Trophoblast cell (in vitro differentiated cells and primary cell): ENCODE measurements at regions not wholly inside any gene's neighbourhood (a gene's known extent, or its start where the extent isn't known, plus 50 kb on each side); places are given as distances from the start of the nearest gene placed in this dataset.

Experiments
- DNase-seq, 2 donors: peaks; one replicate each; pipeline ENCODE4 v3.0.0-alpha.2; 2016
- H2AFZ ChIP-seq: 2 replicates; pipeline ENCODE4 v1.6.1; 2013; ENCODE audit warnings: low read length, moderate library complexity, mild to moderate bottlenecking; ENCODE audit not compliant: insufficient read depth, poor library complexity
- H2AK5ac ChIP-seq: 2 replicates; pipeline ENCODE4 v1.6.1; 2013; ENCODE audit warnings: mild to moderate bottlenecking, low read length
- H2BK120ac ChIP-seq: 2 replicates; pipeline ENCODE4 v1.6.1; 2013; ENCODE audit warnings: low read length, mild to moderate bottlenecking, moderate library complexity; ENCODE audit not compliant: insufficient read depth, poor library complexity
- H2BK12ac ChIP-seq: 2 replicates; pipeline ENCODE4 v1.6.1; 2013; ENCODE audit warnings: mild to moderate bottlenecking, low read length, moderate library complexity
- H2BK5ac ChIP-seq: 2 replicates; pipeline ENCODE4 v1.6.1; 2013; ENCODE audit warnings: low read length, low read depth, moderate library complexity, mild to moderate bottlenecking; ENCODE audit not compliant: poor library complexity
- H3K14ac ChIP-seq: 2 replicates; pipeline ENCODE4 v1.6.1; 2013; ENCODE audit warnings: mild to moderate bottlenecking, low read length
- H3K18ac ChIP-seq: 2 replicates; pipeline ENCODE4 v1.6.1; 2013; ENCODE audit warnings: mild to moderate bottlenecking, low read length
- H3K23ac ChIP-seq: 2 replicates; pipeline ENCODE4 v1.6.1; 2013; ENCODE audit warnings: low read length
- H3K27ac ChIP-seq: 2 replicates; pipeline ENCODE4 v1.5.1; 2013; ENCODE audit warnings: low read depth, mild to moderate bottlenecking, inconsistent platforms, low read length, moderate library complexity
- H3K27me3 ChIP-seq: 2 replicates; pipeline ENCODE4 v1.6.1; 2013; ENCODE audit warnings: inconsistent platforms, mild to moderate bottlenecking, low read length, moderate library complexity; ENCODE audit not compliant: insufficient read depth
- H3K36me3 ChIP-seq, 2 experiments: 1 replicate in 1 of 2; 2 replicates in 1 of 2; pipeline ENCODE4 v1.6.1; 2013; ENCODE audit warnings: low read length in 2 of 2, mild to moderate bottlenecking in 2 of 2, moderate library complexity in 1 of 2; ENCODE audit not compliant: insufficient read depth in 2 of 2, control insufficient read depth in 1 of 2
- H3K4ac ChIP-seq: 2 replicates; pipeline ENCODE4 v1.6.1; 2013; ENCODE audit warnings: low read depth, mild to moderate bottlenecking, low read length, moderate library complexity
- H3K4me1 ChIP-seq, 2 experiments: 1 replicate in 1 of 2; 2 replicates in 1 of 2; pipeline ENCODE4 v1.6.1; 2013; ENCODE audit warnings: low read length in 2 of 2, mild to moderate bottlenecking in 2 of 2, moderate library complexity in 1 of 2; ENCODE audit not compliant: insufficient read depth in 2 of 2, control insufficient read depth in 1 of 2
- H3K4me2 ChIP-seq: 2 replicates; pipeline ENCODE4 v1.6.1; 2013; ENCODE audit warnings: inconsistent platforms, mild to moderate bottlenecking, low read length, moderate library complexity
- H3K4me3 ChIP-seq: 2 replicates; pipeline ENCODE4 v1.5.1; 2013; ENCODE audit warnings: mild to moderate bottlenecking, low read depth, low read length, inconsistent platforms
- H3K79me1 ChIP-seq: one replicate; pipeline ENCODE4 v1.6.1; 2013; ENCODE audit warnings: low read length
- H3K79me2 ChIP-seq: 2 replicates; pipeline ENCODE4 v1.6.1; 2013; ENCODE audit warnings: low read length, mild to moderate bottlenecking; ENCODE audit not compliant: control insufficient read depth, insufficient read depth, poor library complexity
- H3K9ac ChIP-seq: 2 replicates; pipeline ENCODE4 v1.6.1; 2013; ENCODE audit warnings: mild to moderate bottlenecking, low read length
- H3K9me3 ChIP-seq: 2 replicates; pipeline ENCODE4 v1.6.1; 2013; ENCODE audit warnings: low read depth, mild to moderate bottlenecking, control low read depth, inconsistent platforms, low read length; ENCODE audit not compliant: insufficient read depth
- H4K12ac ChIP-seq: 2 replicates; pipeline ENCODE4 v1.6.1; 2013; ENCODE audit warnings: low read depth, mild to moderate bottlenecking, low read length, moderate library complexity
- H4K8ac ChIP-seq: 2 replicates; pipeline ENCODE4 v1.6.1; 2013; ENCODE audit warnings: low read depth, mild to moderate bottlenecking, low read length, moderate library complexity
- H4K91ac ChIP-seq: one replicate; pipeline ENCODE4 v1.6.1; 2013; ENCODE audit warnings: low read depth, mild to moderate bottlenecking, low read length, moderate library complexity
- WGBS: extraction: QIAGEN DNeasy Blood & Tissue Kit; methylation state at CpG from one replicate; pipeline ENCODE4 v1.1.7; 2013; ENCODE audit warnings: missing lambda C conversion rate; ENCODE audit not compliant: insufficient read length, insufficient coverage; ENCODE audit errors: extremely low coverage; 5-methylcytosine and 5-hydroxymethylcytosine counted together

GRCh38 chr7:132059141-132059540, 502.7 kb upstream of the PODXL start:
- H3K27ac ChIP-seq, result no peak overlapping the region
- H3K9ac ChIP-seq, result no peak overlapping the region
- H2BK120ac ChIP-seq, result no peak overlapping the region
- peaks cover 7% of the 10 kb centered on the region for H3K9me3 ChIP-seq
- H3K79me1 ChIP-seq, result no peaks in the 10 kb centered on the region
- H4K12ac ChIP-seq, result no peak overlapping the region
- no peak overlapping the region for H4K91ac ChIP-seq
- no peak overlapping the region for H3K4me2 ChIP-seq
- H2AK5ac ChIP-seq, result no peak overlapping the region
- no peak overlapping the region for H3K23ac ChIP-seq
- H3K4me3 ChIP-seq, result no peak overlapping the region
- no peak for DNase-seq
- no peak overlapping the region for H3K14ac ChIP-seq
- H3K18ac ChIP-seq, result no peak overlapping the region
- H2BK5ac ChIP-seq, result no peak overlapping the region
- no peak overlapping the region for H4K8ac ChIP-seq
- no peaks in the 10 kb centered on the region for H3K79me2 ChIP-seq
- no peaks in the 10 kb centered on the region for H3K4me1 ChIP-seq
- no peak overlapping the region for H2BK12ac ChIP-seq
- no peak overlapping the region for H3K4ac ChIP-seq
- H3K27me3 ChIP-seq, result no peaks in the 10 kb centered on the region
- no peak overlapping the region for H2AFZ ChIP-seq
- no peaks in the 10 kb centered on the region for H3K36me3 ChIP-seq
- WGBS, result no CpG with 5 or more reads among the region's 4 CpGs

- H3K4me1 ChIP-seq, result no peaks in the 10 kb centered on the region
- no peak overlapping the region for H3K9ac ChIP-seq
- H2AFZ ChIP-seq, result no peak overlapping the region
- H3K79me2 ChIP-seq, result no peaks in the 10 kb centered on the region
- H4K12ac ChIP-seq, result no peak overlapping the region
- H4K91ac ChIP-seq, result no peak overlapping the region
- H3K4ac ChIP-seq, result no peak overlapping the region
- H2AK5ac ChIP-seq, result no peak overlapping the region
- DNase-seq, result no peak
- H2BK120ac ChIP-seq, result no peak overlapping the region
- H2BK12ac ChIP-seq, result no peak overlapping the region
- peaks cover 7% of the 10 kb centered on the region for H3K9me3 ChIP-seq
- H3K18ac ChIP-seq, result no peak overlapping the region
- no peaks in the 10 kb centered on the region for H3K27me3 ChIP-seq
- no CpG with 5 or more reads among the region's 9 CpGs for WGBS
- no peak overlapping the region for H3K4me2 ChIP-seq
- H4K8ac ChIP-seq, result no peak overlapping the region
- H3K14ac ChIP-seq, result no peak overlapping the region
- no peak overlapping the region for H3K27ac ChIP-seq
- H2BK5ac ChIP-seq, result no peak overlapping the region
- H3K23ac ChIP-seq, result no peak overlapping the region
- no peak overlapping the region for H3K4me3 ChIP-seq
- no peaks in the 10 kb centered on the region for H3K79me1 ChIP-seq
- no peaks in the 10 kb centered on the region for H3K36me3 ChIP-seq
Observed at GRCh38 chr7:132055336-132056120, 499.1 kb upstream of the PODXL start.

- WGBS, result no CpG with 5 or more reads among the region's 2 CpGs
Observed at GRCh38 chr7:132053871-132054270, 497.4 kb upstream of the PODXL start.

GRCh38 chr7:132051311-132051710, 494.9 kb upstream of the PODXL start:
- H2BK120ac ChIP-seq, result no peak overlapping the region
- WGBS, result no CpG with 5 or more reads among the region's 3 CpGs
- H2AK5ac ChIP-seq, result no peak overlapping the region
- no peaks in the 10 kb centered on the region for H3K79me1 ChIP-seq
- H3K27ac ChIP-seq, result no peak overlapping the region
- no peak overlapping the region for H3K9ac ChIP-seq
- no peak overlapping the region for H2BK12ac ChIP-seq
- no peak overlapping the region for H3K4ac ChIP-seq
- no peaks in the 10 kb centered on the region for H3K79me2 ChIP-seq
- DNase-seq, result no peak
- H3K14ac ChIP-seq, result no peak overlapping the region
- no peak overlapping the region for H2BK5ac ChIP-seq
- H3K23ac ChIP-seq, result no peak overlapping the region
- no peak overlapping the region for H4K8ac ChIP-seq
- no peak overlapping the region for H4K91ac ChIP-seq
- H3K27me3 ChIP-seq, result no peaks in the 10 kb centered on the region
- H3K9me3 ChIP-seq, result no peaks in the 10 kb centered on the region
- no peak overlapping the region for H4K12ac ChIP-seq
- H3K36me3 ChIP-seq, result no peaks in the 10 kb centered on the region
- no peak overlapping the region for H3K18ac ChIP-seq
- H3K4me3 ChIP-seq, result no peak overlapping the region
- H3K4me1 ChIP-seq, result no peaks in the 10 kb centered on the region
- H3K4me2 ChIP-seq, result no peak overlapping the region
- H2AFZ ChIP-seq, result no peak overlapping the region

More at GRCh38 chr7:132053871-132054270, 497.4 kb upstream of the PODXL start:
- no peak overlapping the region for H3K9ac ChIP-seq
- no peak overlapping the region for H4K12ac ChIP-seq
- H3K9me3 ChIP-seq, result peaks cover 7% of the 10 kb centered on the region
- no peak overlapping the region for H2BK5ac ChIP-seq
- H2AFZ ChIP-seq, result no peak overlapping the region
- H3K18ac ChIP-seq, result no peak overlapping the region
- H4K8ac ChIP-seq, result no peak overlapping the region
- H3K79me2 ChIP-seq, result no peaks in the 10 kb centered on the region
- no peak overlapping the region for H4K91ac ChIP-seq
- no peak overlapping the region for H3K27ac ChIP-seq
- no peak overlapping the region for H3K4me2 ChIP-seq
- no peak overlapping the region for H3K14ac ChIP-seq
- H3K4ac ChIP-seq, result no peak overlapping the region
- H2BK12ac ChIP-seq, result no peak overlapping the region
- no peaks in the 10 kb centered on the region for H3K4me1 ChIP-seq
- H3K27me3 ChIP-seq, result no peaks in the 10 kb centered on the region
- H2BK120ac ChIP-seq, result no peak overlapping the region
- no peak overlapping the region for H3K23ac ChIP-seq
- H2AK5ac ChIP-seq, result no peak overlapping the region
- no peak overlapping the region for H3K4me3 ChIP-seq
- no peaks in the 10 kb centered on the region for H3K79me1 ChIP-seq
- no peak for DNase-seq
- H3K36me3 ChIP-seq, result no peaks in the 10 kb centered on the region
